ENCODE measurements at regions not wholly inside any gene's neighbourhood (a gene's known extent, or its start where the extent isn't known, plus 50 kb on each side); places are given as distances from the start of the nearest gene placed in this dataset.
"Not testable (repeated sequence)": the region's sequence is repeated elsewhere in the genome, so short reads cannot be mapped to it uniquely, and the experiment has no call there.

DNA sequence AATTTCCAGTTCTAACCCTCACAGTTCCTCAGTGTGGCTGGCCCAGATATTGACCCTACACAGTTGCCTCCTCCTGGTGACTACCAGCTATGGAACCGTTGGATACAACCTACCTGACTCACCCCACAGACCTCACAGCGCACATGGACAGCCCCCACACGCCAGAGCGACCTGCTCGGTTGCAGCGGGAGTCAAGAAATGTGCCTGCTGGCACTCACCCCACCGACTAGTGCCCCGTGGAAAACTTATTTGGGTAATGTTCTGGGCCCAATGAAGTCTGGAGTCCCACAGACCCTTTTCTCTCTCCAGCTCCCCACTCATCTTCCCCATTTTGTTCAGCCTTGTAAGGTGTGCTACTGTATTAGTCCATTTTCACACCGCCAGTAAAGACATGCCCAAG, 2770.8 kb downstream of the RPIA start:
- not testable (repeated sequence) for TF ChIP-seq POLR2A, EP300 (IDR thresholded peaks at IDR 0.05)
- TF ChIP-seq, protein P1, sequence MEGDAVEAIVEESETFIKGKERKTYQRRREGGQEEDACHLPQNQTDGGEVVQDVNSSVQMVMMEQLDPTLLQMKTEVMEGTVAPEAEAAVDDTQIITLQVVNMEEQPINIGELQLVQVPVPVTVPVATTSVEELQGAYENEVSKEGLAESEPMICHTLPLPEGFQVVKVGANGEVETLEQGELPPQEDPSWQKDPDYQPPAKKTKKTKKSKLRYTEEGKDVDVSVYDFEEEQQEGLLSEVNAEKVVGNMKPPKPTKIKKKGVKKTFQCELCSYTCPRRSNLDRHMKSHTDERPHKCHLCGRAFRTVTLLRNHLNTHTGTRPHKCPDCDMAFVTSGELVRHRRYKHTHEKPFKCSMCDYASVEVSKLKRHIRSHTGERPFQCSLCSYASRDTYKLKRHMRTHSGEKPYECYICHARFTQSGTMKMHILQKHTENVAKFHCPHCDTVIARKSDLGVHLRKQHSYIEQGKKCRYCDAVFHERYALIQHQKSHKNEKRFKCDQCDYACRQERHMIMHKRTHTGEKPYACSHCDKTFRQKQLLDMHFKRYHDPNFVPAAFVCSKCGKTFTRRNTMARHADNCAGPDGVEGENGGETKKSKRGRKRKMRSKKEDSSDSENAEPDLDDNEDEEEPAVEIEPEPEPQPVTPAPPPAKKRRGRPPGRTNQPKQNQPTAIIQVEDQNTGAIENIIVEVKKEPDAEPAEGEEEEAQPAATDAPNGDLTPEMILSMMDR (IDR thresholded peaks at IDR 0.05), result not testable (repeated sequence)
